ENCODE measurements at regions not wholly inside any gene's neighbourhood (a gene's known extent, or its start where the extent isn't known, plus 50 kb on each side); places are given as distances from the start of the nearest gene placed in this dataset.
A peak's percentile ranks its signal among the peaks of the same experiment; 100 is the strongest.

DNA sequence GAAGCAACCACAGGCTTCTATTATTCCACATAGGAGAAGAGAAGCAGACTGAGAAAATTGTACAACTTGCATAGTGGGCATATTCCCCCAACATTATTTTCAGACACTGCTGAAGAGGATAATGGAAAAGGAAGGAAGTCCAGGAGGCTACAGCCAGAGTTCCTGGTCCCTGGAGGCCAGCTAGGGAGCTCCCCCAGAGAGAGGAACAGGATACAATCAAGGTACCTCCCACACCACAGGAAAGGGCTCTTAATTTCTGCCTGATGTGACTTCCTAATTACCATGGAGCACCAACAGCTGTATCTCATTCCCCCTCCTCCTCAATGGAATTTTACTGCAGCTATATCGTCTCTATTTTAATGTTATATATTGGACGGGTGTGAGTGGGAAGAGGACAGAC is 594.3 kb upstream of the NRSN1 start:
- Histone ChIP-seq H3K36me3 (ENCODE audit: control insufficient read depth, insufficient read depth, low read length) (no peaks in the 10 kb centered on the region), H3K27me3 (ENCODE audit: control insufficient read depth, insufficient read depth, low read length) (no peaks in the 10 kb centered on the region), H3K4me3 (ENCODE audit: low read depth, low read length) (no peak overlapping the region)
- DNase-seq (ENCODE audit: low read depth): no peak
- no peak for FAIRE-seq
- TF ChIP-seq, protein P1, sequence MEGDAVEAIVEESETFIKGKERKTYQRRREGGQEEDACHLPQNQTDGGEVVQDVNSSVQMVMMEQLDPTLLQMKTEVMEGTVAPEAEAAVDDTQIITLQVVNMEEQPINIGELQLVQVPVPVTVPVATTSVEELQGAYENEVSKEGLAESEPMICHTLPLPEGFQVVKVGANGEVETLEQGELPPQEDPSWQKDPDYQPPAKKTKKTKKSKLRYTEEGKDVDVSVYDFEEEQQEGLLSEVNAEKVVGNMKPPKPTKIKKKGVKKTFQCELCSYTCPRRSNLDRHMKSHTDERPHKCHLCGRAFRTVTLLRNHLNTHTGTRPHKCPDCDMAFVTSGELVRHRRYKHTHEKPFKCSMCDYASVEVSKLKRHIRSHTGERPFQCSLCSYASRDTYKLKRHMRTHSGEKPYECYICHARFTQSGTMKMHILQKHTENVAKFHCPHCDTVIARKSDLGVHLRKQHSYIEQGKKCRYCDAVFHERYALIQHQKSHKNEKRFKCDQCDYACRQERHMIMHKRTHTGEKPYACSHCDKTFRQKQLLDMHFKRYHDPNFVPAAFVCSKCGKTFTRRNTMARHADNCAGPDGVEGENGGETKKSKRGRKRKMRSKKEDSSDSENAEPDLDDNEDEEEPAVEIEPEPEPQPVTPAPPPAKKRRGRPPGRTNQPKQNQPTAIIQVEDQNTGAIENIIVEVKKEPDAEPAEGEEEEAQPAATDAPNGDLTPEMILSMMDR (IDR thresholded peaks at IDR 0.05; ENCODE audit: insufficient read depth, low read length, severe bottlenecking): no peak

DNA sequence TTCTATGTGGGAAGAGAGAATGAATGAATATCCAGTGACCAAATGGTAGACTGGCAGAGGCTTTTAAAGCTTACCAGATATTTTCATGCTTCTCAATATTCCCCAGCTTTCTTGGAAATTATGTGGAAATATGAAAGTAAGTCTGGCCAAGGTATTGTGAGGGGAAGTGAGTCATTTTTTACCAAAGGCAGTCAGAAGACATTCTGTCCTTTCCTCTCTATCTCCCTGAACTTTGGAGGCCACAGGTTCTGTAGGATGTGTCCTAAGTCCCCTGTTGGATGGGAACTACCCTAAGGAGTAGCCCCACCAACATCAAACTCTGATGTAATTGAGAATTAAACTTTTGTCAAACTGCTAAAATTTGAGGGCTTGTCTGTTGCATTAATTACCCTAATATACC is 593.8 kb upstream of the NRSN1 start:
- TF ChIP-seq, protein P1 (IDR thresholded peaks at IDR 0.05; ENCODE audit: insufficient read depth, low read length, severe bottlenecking): no peak
- no peak overlapping the region for H3K4me3 ChIP-seq (ENCODE audit: low read depth, low read length)
- H3K36me3 ChIP-seq (ENCODE audit: control insufficient read depth, insufficient read depth, low read length): no peaks in the 10 kb centered on the region
- FAIRE-seq (no peak), DNase-seq (ENCODE audit: low read depth) (peak; percentile 61)
- H3K27me3 ChIP-seq (ENCODE audit: control insufficient read depth, insufficient read depth, low read length): no peaks in the 10 kb centered on the region

DNA sequence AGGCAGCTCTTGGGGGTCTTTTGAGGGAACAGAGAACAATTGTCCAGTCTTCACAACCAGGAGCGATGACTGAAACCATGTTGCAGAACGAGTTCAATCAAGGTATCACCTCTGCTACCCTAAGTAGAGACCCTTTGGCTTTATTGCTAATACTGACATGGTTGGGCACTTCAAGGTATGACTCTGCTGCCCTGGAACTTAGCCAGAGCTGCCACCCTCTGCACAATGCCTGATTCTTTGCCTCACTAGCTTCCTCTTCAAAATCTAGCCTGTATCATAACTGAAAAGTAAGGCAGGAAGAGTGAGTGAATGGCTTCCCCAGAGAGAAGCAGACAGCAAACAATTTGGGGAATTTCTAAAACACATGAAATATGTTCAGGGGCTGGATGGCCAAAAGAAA is 592.7 kb upstream of the NRSN1 start:
- no peak for FAIRE-seq
- H3K36me3 ChIP-seq (ENCODE audit: control insufficient read depth, insufficient read depth, low read length): no peaks in the 10 kb centered on the region
- TF ChIP-seq, protein P1 (IDR thresholded peaks at IDR 0.05; ENCODE audit: insufficient read depth, low read length, severe bottlenecking): no peak
- DNase-seq (ENCODE audit: low read depth): peak; percentile 53
- H3K4me3 ChIP-seq (ENCODE audit: low read depth, low read length): no peak overlapping the region
- H3K27me3 ChIP-seq (ENCODE audit: control insufficient read depth, insufficient read depth, low read length): no peaks in the 10 kb centered on the region

DNA sequence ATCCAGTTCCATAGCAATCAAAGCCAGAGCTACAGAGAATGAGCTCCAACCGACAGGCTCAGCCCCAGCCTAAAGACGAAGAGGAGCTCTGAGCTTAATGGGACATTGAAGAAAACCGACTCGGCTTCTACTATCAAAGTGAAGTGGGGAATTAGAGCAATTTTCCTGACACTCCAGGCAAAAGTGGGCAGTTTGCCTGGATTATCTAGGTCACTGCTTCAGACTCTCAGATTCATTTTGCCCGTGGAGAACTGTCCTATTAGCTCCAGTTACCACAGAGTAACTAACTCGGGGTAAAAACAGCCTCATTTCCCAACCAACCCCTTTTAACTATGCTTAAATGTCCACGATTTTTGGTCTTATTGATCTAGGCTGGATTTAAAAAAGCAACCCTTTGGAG is 592.1 kb upstream of the NRSN1 start:
- Histone ChIP-seq H3K36me3 (ENCODE audit: control insufficient read depth, insufficient read depth, low read length) (no peaks in the 10 kb centered on the region), H3K27me3 (ENCODE audit: control insufficient read depth, insufficient read depth, low read length) (no peaks in the 10 kb centered on the region), H3K4me3 (ENCODE audit: low read depth, low read length) (no peak overlapping the region)
- FAIRE-seq: no peak
- DNase-seq (ENCODE audit: low read depth): no peak
- TF ChIP-seq, protein P1 (IDR thresholded peaks at IDR 0.05; ENCODE audit: insufficient read depth, low read length, severe bottlenecking): no peak

DNA sequence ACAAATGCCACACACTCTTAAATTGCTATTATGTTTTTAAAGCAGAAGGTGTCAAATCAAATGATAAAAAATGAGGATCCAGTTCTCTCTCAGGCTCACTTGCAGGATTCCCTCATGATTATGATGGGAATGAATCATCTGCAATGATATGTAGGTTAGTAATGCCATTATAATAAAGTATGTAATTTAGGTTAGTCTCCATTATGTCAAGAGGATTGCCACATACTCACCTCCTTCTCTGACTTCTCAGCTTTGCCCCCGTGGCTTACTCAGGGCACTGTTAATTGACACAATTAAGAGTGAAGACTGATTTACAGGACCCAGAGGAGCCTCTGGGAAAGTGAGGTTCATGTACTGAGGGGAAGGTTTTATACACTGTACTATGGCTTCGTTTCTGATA is 591.7 kb upstream of the NRSN1 start:
- no peak for FAIRE-seq
- no peaks in the 10 kb centered on the region for H3K36me3 ChIP-seq (ENCODE audit: control insufficient read depth, insufficient read depth, low read length)
- H3K27me3 ChIP-seq (ENCODE audit: control insufficient read depth, insufficient read depth, low read length): no peaks in the 10 kb centered on the region
- no peak overlapping the region for H3K4me3 ChIP-seq (ENCODE audit: low read depth, low read length)
- TF ChIP-seq, protein P1 (IDR thresholded peaks at IDR 0.05; ENCODE audit: insufficient read depth, low read length, severe bottlenecking): no peak
- DNase-seq (ENCODE audit: low read depth): peak; percentile 86

DNA sequence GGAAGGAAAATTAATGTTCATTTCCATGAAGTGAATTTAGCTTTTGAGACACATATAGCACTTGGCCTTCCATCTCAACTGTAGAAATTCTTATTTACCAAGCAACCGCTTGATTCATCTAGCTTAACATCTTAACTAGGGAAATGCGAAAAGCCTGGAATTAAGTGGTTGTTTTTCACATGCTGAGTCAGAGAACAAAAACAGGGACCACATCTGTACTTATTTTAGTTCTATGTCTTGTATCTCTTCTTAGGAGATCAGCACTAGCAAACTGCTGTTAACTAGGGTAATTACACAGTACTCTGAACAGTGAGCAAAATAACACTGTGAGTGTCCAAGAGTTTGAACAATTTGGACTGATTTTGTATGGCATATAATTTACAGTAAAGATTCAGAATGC is 590.9 kb upstream of the NRSN1 start:
- H3K4me3 ChIP-seq (ENCODE audit: low read depth, low read length): no peak overlapping the region
- TF ChIP-seq, protein P1 (IDR thresholded peaks at IDR 0.05; ENCODE audit: insufficient read depth, low read length, severe bottlenecking): no peak
- DNase-seq (ENCODE audit: low read depth) (no peak), FAIRE-seq (no peak)
- H3K36me3 ChIP-seq (ENCODE audit: control insufficient read depth, insufficient read depth, low read length): no peaks in the 10 kb centered on the region
- H3K27me3 ChIP-seq (ENCODE audit: control insufficient read depth, insufficient read depth, low read length): no peaks in the 10 kb centered on the region

Measured in bronchial epithelial cell (primary cell).